H4 (cell line): ENCODE measurements at regions not wholly inside any gene's neighbourhood (a gene's known extent, or its start where the extent isn't known, plus 50 kb on each side); places are given as distances from the start of the nearest gene placed in this dataset.
A peak's percentile ranks its signal among the peaks of the same experiment; 100 is the strongest.

Source experiments
- DNase-seq: peaks from one replicate; pipeline ENCODE4 v3.0.0-alpha.2; 2015; ENCODE audit warnings: low spot score

DNA sequence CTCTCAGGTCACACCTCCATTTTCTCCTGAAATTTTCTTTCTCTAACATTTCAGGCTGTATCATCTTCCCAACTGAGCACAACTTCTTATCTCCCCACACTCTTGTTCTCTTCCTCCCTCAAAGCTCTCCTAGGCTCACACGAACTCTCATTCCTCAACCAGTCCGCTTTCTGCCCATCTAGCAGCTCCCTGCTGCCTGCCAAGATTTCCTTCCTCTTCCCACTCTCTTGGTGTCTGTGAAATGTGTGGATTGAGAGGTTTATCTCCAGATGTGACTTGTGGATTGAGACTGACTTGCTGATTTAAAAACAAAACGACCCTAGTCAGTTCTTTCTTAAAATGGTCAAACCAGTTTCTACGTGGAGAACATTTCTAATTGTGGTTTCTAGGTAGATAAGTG is 106.3 kb downstream of the MTNR1B start:
- no peak for DNase-seq

DNA sequence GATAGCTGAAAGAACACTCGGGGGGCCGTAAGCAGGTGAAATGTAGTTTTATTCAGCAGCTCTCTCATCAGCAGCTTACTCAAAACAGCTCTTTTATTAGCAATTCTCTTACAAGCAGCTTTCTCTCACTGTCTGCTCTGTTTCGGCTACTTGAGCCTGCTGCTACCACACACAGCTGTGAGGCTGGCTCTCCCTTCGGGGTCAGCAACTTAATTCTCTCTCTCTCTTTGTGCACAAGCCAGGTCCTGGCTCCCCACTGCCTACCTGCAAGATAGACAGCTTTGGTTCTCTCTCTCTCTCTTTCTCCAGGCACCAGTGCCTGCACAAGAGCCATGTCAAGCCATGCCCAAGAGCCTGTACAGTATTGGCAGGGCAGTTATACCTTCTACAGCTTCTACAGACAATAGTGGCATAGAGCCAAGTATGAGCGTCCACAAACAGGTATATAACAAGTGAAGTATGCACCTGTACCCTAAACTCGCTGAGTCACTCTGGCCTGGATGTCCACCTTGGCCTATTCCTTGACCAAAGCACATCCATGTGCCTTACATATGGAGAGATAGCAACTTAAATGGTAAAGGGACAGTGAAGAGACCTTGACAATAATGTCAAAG is 110.8 kb downstream of the MTNR1B start:
- DNase-seq, result no peak

GRCh38 chr11:93081694-93082093 is 112.2 kb downstream of the MTNR1B start:
- no peak for DNase-seq

DNA sequence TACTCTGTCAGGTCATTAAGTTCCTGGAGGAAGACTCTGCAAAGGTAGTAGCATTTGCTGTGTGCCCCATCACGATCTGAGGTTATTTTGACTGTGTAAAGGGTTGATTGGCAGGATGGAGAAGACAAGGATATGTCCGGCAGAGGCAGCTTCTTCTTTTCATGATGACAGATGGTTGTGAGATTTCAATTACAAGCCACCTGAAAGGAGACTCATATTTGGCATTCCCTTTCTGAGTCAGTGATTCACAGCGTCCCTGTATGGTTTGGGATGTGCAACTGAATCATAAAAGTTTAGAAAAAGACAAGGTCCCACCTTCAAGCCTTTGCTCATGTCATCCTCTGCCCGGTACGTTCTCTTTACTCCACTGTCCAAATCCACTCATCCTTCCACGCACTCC is 113.4 kb downstream of the MTNR1B start:
- DNase-seq, result no peak

GRCh38 chr11:93084727-93085505 is 112.9 kb downstream of the SLC36A4 start:
- DNase-seq, result no peak

DNA sequence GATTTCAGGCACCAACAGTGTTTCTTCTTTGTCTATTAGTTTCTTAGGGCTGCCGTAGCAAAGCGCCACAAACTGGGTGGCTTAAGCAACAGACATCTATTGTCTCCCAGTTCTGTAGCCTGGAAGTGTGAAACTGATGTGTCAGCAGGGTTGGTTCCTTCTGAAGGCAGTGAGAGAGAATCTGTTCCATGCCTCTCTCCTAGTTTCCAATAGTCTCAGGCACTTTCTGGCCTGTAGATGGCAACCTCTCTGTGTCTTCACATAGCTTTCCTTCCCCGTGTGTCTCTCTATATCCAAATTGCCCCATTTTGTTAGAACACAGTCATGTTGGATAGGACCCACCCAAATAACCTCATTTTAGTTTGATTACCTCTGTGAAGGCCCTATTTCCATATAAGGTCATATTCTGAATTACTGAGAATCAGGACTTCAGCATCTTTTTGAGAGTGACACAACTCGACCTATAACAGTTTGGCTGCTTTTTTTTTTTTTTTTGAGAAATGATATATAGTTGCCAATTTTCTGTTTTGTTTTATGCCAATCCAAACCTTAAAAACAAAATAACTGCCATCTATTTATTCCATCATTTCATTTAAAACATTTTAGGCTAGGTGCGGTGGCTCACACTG is 108.2 kb downstream of the SLC36A4 start:
- DNase-seq, result peak; percentile 39
